NCI-H146 treated with DMSO at 0.1 percent for 48 hours (cell line): ENCODE measurements at regions not wholly inside any gene's neighbourhood (a gene's known extent, or its start where the extent isn't known, plus 50 kb on each side); places are given as distances from the start of the nearest gene placed in this dataset.

ENCODE experiments used
- DNase-seq: peaks from one replicate; lab custom pipeline; 2025; ENCODE audit not compliant: unreplicated experiment; lab: John Stamatoyannopoulos, UW

DNA sequence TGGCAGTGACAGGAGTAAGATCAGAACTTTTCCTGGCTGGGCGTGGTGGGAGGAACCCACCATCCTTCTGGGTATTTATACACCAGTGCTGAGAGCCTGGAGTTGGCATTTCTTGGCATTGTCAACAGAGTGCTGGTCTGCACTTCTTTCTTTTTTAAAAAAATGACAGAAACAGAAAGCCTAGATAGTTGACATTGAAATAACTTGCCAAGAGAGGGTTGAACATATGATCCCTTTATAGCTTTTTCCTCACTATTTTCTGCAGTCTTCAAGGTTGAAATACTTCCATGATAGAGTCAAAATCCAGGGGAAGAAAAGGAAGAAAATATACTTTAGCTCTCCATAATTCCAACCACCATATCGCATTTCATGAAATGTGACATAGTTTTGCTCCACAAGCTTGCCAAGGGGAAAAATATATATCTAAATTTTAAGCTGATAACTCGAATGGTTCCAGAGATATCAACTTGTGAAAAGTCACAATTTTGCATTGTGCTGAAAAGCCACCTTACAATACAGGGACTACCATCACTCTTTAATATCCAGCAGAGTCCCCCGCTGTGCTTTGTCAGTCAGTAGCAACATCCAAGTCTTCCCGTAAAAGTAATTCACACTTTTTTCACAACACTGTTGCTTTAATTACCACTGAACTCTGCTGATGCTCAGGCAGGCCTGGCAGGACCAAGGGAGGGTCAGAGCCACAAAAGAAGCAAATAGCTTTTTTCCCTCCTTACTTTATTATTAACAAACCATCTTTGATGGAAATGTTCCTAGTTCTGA, 764.9 kb upstream of the FANCL start:
- DNase-seq, result no peak

- no peak for DNase-seq
Observed at GRCh38 chr2:59004621-59005020, 763.5 kb upstream of the FANCL start.

DNA sequence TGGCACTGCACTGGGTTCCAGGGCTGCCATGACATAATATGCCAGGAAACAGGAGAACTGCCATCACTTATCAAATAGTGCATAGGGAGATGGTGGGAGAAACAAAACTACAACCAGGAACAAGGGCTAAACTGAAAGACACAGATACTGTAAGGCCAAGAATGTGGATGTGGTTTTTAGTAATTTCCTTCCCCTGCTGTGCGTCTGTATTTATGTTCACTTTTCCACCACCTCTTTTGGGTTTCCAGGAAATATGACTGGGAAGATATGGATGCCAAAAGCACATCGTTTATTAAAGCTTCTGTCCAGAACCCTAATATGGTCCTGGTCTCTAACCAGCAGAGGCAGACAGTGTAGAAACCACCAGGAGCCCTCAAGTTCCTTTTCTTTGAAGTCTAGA, 759.7 kb upstream of the FANCL start:
- DNase-seq, result no peak

GRCh38 chr2:58992062-58992706, 751.1 kb upstream of the FANCL start:
- DNase-seq, result no peak

DNA sequence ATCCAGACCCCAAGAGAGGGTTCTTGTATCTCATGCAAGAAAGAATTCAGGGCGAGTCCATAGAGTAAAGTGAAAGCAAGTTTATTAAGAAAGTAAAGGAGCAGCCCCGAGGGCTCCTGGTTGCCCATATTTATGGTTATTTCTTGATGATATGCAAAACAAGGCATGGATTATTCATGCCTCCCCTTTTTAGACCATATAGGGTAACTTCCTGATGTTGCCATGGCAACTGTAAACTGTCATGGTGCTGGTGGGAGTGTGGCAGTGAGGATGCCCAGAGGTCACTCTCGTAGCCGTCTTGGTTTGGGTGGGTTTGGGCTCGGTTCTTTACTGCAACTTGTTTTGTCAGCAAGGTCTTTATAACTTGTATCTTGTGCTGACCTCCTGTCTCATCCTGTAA, 750.2 kb upstream of the FANCL start:
- DNase-seq, result no peak

DNA sequence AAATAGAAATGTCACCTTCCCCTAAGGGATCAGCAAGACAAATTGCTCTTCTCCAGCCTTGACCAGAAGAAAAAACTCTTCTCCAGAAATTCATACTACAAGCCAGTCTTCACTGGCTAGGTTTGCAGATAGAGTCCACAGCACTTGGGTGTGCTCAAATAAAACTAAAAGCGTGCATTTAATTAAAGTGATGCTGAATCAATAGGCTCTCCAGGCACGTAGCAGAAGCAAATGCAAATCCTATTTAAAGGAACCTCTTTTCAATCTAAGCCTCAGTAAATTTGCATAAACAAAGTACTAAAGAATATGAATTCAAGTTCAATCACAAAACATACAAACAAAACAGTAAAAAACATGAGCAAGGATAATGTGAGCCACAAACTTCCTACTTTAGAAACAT, 744.4 kb upstream of the FANCL start:
- DNase-seq, result no peak

GRCh38 chr2:58984731-58985130, 743.6 kb upstream of the FANCL start:
- DNase-seq, result no peak

DNA sequence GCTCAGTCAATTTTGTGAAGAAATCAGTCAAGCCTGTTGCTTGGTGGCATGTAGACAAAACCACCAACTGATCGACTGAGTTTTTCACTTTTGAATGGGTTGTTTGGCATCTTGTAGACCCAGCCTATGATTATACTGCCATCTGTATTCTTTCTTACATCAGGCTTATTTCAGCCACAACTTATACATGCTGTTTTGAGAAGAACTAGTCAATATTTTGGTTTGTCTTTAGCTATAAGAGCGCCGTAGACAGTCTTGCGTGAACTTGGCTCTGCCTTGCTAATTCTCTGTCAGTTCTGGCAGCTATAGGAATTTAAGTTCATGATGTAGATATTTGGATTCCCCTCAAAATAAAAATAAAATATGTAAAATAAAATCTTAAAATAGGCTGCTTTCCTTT, 742.0 kb upstream of the FANCL start:
- no peak for DNase-seq

DNA sequence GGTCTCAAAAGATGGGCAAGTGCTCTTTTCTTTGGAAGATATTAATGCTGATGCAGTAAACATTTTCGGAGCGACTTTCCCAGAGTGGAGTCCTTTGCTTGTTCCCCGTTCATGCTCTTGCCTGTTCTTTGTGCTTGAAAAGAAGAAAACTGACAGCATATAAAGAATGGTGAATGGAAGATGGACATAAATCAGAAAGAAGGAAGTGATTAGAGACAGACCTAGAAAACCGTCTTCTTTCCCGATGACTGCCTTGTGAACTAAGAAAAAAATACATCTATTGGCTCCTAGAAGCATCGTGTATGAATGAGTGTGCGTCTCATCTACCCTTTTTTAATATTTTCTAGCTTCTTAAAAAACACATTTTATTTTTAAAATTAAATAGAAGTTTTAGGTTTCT, 740.1 kb upstream of the FANCL start:
- DNase-seq, result no peak

DNA sequence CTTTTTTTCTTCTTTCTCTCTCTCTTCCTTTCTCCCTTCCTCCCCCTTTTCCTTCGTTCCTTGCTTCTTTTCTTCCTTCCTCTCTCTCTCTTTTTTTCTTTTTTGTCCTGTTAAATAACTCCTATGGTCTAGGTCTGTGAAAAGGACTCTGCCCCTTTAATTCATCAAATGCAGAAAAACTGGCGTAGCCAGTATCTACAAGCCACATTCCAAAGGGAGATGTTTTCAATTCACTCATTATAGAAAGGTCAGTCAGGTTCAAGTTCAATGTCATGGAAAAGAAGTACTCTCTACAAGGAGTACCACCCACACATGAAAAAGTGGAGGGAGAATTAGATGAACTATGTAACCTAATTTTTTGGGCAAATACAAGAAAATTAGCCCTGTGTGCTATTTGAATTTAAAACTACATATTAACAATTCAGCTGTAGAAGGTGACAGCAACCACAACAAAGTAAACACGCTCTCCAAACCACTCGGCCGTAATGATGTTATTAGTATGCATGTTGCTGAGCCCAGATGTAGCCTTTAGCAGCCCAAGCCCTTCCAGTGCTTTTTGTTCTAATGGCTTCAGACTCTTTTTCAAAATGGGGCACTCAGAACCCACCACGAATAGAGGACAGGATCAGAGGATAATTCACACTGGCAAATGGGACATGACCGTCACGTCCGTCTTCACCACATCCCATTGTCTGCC, 735.4 kb upstream of the FANCL start:
- DNase-seq, result no peak

DNA sequence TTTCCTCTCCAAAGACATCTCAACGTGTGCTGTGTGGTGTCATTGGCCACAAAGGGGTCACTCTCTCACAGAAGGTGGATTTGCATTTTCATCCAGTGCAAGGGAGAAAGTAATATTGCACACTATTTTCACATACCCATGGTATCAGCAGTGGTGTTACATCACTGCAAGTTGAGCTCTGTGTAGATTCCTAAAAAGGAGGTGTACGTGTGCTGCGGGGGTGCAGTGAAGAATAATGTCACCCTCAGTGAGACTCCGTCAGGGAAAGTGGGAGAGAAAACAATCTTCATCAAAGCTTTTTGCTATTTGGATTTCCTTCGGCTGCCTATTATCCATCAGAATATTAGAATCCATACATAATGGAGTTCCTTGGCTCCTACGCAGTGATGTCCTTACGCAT, 733.8 kb upstream of the FANCL start:
- no peak for DNase-seq

GRCh38 chr2:58974426-58974825, 733.3 kb upstream of the FANCL start:
- no peak for DNase-seq

DNA sequence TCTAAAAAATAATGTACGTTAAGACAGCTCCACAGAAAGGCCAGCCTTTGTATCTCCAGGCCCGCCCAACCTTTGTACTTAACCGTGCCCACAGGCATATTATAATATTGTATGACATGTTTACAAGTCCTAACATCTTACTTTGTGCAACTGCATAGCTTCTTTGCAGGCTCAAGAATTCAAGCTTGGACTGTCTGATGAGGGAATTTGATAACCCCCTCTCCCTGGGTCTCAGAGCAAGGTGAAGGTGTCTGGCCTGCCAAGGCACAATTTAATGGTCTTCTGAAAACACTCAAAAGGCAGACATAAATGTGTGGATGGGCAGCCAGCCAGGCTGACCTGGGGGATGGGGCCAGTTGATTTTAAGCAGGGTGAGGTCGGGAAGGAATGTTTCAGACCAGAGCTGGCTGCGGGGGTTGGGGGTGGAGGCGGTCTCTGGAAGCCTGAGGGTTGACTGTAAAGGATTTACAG, 732.7 kb upstream of the FANCL start:
- no peak for DNase-seq

- no peak for DNase-seq
Observed at GRCh38 chr2:58972737-58973136, 731.6 kb upstream of the FANCL start.

- no peak for DNase-seq
Observed at GRCh38 chr2:58971511-58972360, 730.6 kb upstream of the FANCL start.

DNA sequence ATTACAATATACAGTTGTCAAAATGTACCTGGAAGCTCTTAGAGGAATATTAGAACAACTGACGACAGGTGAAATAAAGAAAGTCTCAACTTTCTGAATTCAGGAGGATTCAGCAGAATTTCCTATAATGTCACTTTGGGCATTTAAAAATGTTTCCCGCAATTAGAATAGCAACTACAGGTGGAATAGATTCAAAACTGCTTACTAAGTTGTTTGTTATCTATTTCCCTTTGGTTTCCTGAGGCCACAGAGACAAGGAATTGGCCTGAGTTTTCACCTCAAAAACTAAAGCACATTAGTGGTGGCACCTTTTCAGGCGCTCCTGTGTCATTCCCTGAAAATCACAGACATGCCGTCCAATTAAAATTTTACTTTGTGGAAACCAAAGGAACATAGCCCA, 729.2 kb upstream of the FANCL start:
- no peak for DNase-seq

- DNase-seq, result no peak
Observed at GRCh38 chr2:58968885-58969284, 727.8 kb upstream of the FANCL start.

DNA sequence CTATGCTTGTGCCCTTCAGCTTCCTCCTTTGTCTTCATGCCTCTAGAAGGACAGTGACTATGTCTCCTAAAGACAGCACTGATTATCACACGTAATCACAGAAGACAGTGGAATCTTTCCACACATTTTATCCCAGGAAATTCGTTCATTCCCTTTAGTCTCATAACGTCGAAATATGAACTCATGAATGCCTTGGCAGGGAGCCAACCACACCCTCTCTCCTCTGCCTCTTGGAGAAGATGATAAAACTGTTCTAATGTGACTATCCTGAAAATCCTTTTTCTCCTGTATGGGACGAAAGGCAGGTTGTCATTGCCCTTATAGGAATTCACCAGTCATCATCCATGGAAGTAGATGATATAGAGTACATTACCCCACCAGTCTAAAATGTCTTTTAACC, 726.6 kb upstream of the FANCL start:
- no peak for DNase-seq

GRCh38 chr2:58965602-58966001, 724.5 kb upstream of the FANCL start:
- no peak for DNase-seq

GRCh38 chr2:58959996-58960395, 718.9 kb upstream of the FANCL start:
- no peak for DNase-seq

- no peak for DNase-seq
Observed at GRCh38 chr2:58957188-58957840, 716.2 kb upstream of the FANCL start.
